HepG2 (cell line): ENCODE measurements at regions not wholly inside any gene's neighbourhood (a gene's known extent, or its start where the extent isn't known, plus 50 kb on each side); places are given as distances from the start of the nearest gene placed in this dataset.

ENCODE experiments used
- AKAP8 ChIP-seq: sonication (generic); formaldehyde crosslinking; IDR thresholded peaks from 2 replicates; pipeline ENCODE4 v1.5.1; 2020; ENCODE audit warnings: mild to moderate bottlenecking, missing genetic modification reagents
- EZH2 ChIP-seq: conservative IDR thresholded peaks from 2 replicates; pipeline ENCODE4 v1.6.1; 2012; ENCODE audit warnings: mild to moderate bottlenecking, low read depth, low read length, moderate library complexity
- NFRKB ChIP-seq: fragments of 450-650 bp; IDR thresholded peaks from 2 replicates; pipeline ENCODE4 v1.6.1; 2017
- RBM39 ChIP-seq: fragments of 200-400 bp; formaldehyde crosslinking; IDR thresholded peaks from one replicate; pipeline ENCODE4 v1.6.1; 2018; ENCODE audit warnings: antibody characterized with exemption, mild to moderate bottlenecking, low read depth, low read length; ENCODE audit not compliant: poor library complexity, severe bottlenecking
- SNAPC2 ChIP-seq: sonication (generic); formaldehyde crosslinking; IDR thresholded peaks from 2 replicates; pipeline ENCODE4 v1.8.1; 2022; ENCODE audit warnings: mild to moderate bottlenecking, missing genetic modification reagents
- ZBTB43 ChIP-seq: sonication (generic); formaldehyde crosslinking; conservative IDR thresholded peaks from 2 replicates; pipeline ENCODE4 v1.4.0; 2020; ENCODE audit warnings: missing genetic modification reagents
- ZFP36 ChIP-seq: fragments of 150-350 bp; IDR thresholded peaks from 2 replicates; pipeline ENCODE4 v1.6.1; 2018; ENCODE audit warnings: borderline replicate concordance, low read length, low read depth; ENCODE audit not compliant: partially characterized antibody
- ZNF337 ChIP-seq: sonication (generic); formaldehyde crosslinking; IDR thresholded peaks from 2 replicates; pipeline ENCODE4 v1.5.1; 2020; ENCODE audit warnings: missing genetic modification reagents, low read depth, mild to moderate bottlenecking, borderline replicate concordance
- TF ChIP-seq, protein P1 (sequence below): sonication (generic); formaldehyde crosslinking; IDR thresholded peaks from 2 replicates; pipeline ENCODE4 v1.5.0; 2020; ENCODE audit warnings: mild to moderate bottlenecking, missing genetic modification reagents, moderate library complexity

DNA sequence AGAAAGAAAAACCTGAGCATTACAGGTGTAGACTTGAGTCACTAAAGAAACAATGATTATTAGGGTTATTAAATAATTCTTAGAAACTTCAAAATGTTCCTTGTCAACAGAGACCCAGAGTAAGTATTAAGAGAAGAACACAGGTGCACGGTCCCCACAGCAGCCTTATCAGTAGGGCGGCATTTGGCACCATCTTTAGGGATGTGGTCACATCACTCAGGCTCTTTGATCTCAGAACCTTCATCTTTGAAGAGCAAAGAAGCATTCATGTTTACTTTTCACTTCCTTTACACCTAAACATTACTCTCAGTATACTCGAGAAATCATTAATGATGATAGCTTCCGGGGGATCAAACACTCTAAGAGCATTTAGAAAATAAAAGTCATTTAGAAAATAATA lies 928.7 kb downstream of the KCNJ2 start:
- TF ChIP-seq SNAPC2: no peak
- no peak for TF ChIP-seq AKAP8
- no peak for TF ChIP-seq EZH2
- no peak for TF ChIP-seq ZFP36
- TF ChIP-seq, protein P1, sequence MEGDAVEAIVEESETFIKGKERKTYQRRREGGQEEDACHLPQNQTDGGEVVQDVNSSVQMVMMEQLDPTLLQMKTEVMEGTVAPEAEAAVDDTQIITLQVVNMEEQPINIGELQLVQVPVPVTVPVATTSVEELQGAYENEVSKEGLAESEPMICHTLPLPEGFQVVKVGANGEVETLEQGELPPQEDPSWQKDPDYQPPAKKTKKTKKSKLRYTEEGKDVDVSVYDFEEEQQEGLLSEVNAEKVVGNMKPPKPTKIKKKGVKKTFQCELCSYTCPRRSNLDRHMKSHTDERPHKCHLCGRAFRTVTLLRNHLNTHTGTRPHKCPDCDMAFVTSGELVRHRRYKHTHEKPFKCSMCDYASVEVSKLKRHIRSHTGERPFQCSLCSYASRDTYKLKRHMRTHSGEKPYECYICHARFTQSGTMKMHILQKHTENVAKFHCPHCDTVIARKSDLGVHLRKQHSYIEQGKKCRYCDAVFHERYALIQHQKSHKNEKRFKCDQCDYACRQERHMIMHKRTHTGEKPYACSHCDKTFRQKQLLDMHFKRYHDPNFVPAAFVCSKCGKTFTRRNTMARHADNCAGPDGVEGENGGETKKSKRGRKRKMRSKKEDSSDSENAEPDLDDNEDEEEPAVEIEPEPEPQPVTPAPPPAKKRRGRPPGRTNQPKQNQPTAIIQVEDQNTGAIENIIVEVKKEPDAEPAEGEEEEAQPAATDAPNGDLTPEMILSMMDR (CRISPR knock-in tag): no peak
- no peak for TF ChIP-seq RBM39
- no peak for TF ChIP-seq ZBTB43
- TF ChIP-seq ZNF337: no peak
- no peak for TF ChIP-seq NFRKB
